Loucy (cell line): ENCODE measurements at regions not wholly inside any gene's neighbourhood (a gene's known extent, or its start where the extent isn't known, plus 50 kb on each side); places are given as distances from the start of the nearest gene placed in this dataset.
A peak's percentile ranks its signal among the peaks of the same experiment; 100 is the strongest.

Experiments used
- H2AFZ ChIP-seq: fragments of 200-600 bp; sonication (generic); 2 replicates; pipeline ENCODE4 v1.6.0; 2016; ENCODE audit warnings: antibody characterized with exemption, mild to moderate bottlenecking, low read length, moderate library complexity
- H3F3A ChIP-seq: fragments of 200-600 bp; 2 replicates; pipeline ENCODE4 v1.6.0; 2016; ENCODE audit warnings: antibody characterized with exemption, low read depth, mild to moderate bottlenecking
- H3K27me3 ChIP-seq: fragments of 200-600 bp; sonication (generic); 2 replicates; pipeline ENCODE4 v1.6.1; 2014; ENCODE audit warnings: low read length, mild to moderate bottlenecking; ENCODE audit not compliant: insufficient read depth, poor library complexity, severe bottlenecking
- H3K36me3 ChIP-seq: fragments of 200-600 bp; sonication (generic); 2 replicates; pipeline ENCODE4 v1.6.1; 2016; ENCODE audit warnings: low read length; ENCODE audit not compliant: insufficient read depth
- H3K4me1 ChIP-seq: fragments of 200-600 bp; sonication (generic); 2 replicates; pipeline ENCODE4 v1.5.1; 2014; ENCODE audit warnings: low read length, mild to moderate bottlenecking; ENCODE audit not compliant: insufficient read depth, poor library complexity, severe bottlenecking
- H3K4me2 ChIP-seq: fragments of 200-600 bp; sonication (generic); 2 replicates; pipeline ENCODE4 v1.6.0; 2014; ENCODE audit warnings: antibody characterized with exemption, low read length, low read depth, mild to moderate bottlenecking; ENCODE audit not compliant: poor library complexity, severe bottlenecking
- H3K4me3 ChIP-seq: fragments of 200-600 bp; sonication (generic); 2 replicates; pipeline ENCODE4 v1.5.1; 2014; ENCODE audit warnings: low read length, mild to moderate bottlenecking, mixed read lengths; ENCODE audit not compliant: poor library complexity, severe bottlenecking
- H3K79me2 ChIP-seq: fragments of 200-600 bp; sonication (generic); 2 replicates; pipeline ENCODE4 v1.6.1; 2014; ENCODE audit warnings: low read length; ENCODE audit not compliant: insufficient read depth
- H3K9ac ChIP-seq: fragments of 200-600 bp; sonication (generic); 2 replicates; pipeline ENCODE4 v1.6.0; 2014; ENCODE audit warnings: mild to moderate bottlenecking, low read depth, low read length, moderate library complexity; ENCODE audit not compliant: poor library complexity, severe bottlenecking
- H3K9me2 ChIP-seq: fragments of 200-600 bp; sonication (generic); replicated peaks from 2 replicates; pipeline ENCODE4 v1.6.1; 2016; ENCODE audit warnings: low read depth, low read length, mixed read lengths
- H3K9me3 ChIP-seq: fragments of 200-600 bp; sonication (generic); 2 replicates; pipeline ENCODE4 v1.6.1; 2014; ENCODE audit warnings: mild to moderate bottlenecking, antibody characterized with exemption, low read length, low read depth; ENCODE audit not compliant: insufficient read depth
- H4K20me1 ChIP-seq: fragments of 200-600 bp; sonication (generic); 2 replicates; pipeline ENCODE4 v1.6.0; 2014; ENCODE audit warnings: antibody characterized with exemption, low read length, mild to moderate bottlenecking; ENCODE audit not compliant: insufficient read depth, poor library complexity, severe bottlenecking
- CTCF ChIP-seq: fragments of 200-600 bp; sonication (generic); conservative IDR thresholded peaks from 2 replicates; pipeline ENCODE4 v1.5.1; 2014; ENCODE audit warnings: mild to moderate bottlenecking, antibody characterized with exemption, low read length
- EZH2phosphoT487 ChIP-seq: fragments of 200-600 bp; IDR thresholded peaks from 2 replicates; pipeline ENCODE4 v1.6.1; 2018; ENCODE audit warnings: antibody characterized with exemption, mild to moderate bottlenecking, moderate library complexity, borderline replicate concordance

- H3K27me3 ChIP-seq = no peaks in the 10 kb centered on the region
- H3K4me2 ChIP-seq = no peak overlapping the region
- no peaks in the 10 kb centered on the region for H3F3A ChIP-seq
- no peaks in the 10 kb centered on the region for H3K4me1 ChIP-seq
- H3K36me3 ChIP-seq = no peaks in the 10 kb centered on the region
- H2AFZ ChIP-seq = no peak overlapping the region
- no peaks in the 10 kb centered on the region for H3K9me3 ChIP-seq
- H4K20me1 ChIP-seq = no peaks in the 10 kb centered on the region
- H3K9me2 ChIP-seq = no peaks in the 10 kb centered on the region
- H3K4me3 ChIP-seq = no peak overlapping the region
- H3K79me2 ChIP-seq = no peaks in the 10 kb centered on the region
- H3K9ac ChIP-seq = no peak overlapping the region
- TF ChIP-seq EZH2phosphoT487 (no peak), CTCF (no peak)
Observed at GRCh38 chr2:116949249-116949648, 865.2 kb upstream of the DDX18 start.

GRCh38 chr2:116952254-116952653 is 862.2 kb upstream of the DDX18 start:
- Histone ChIP-seq H3K9ac (no peak overlapping the region), H3K36me3 (no peaks in the 10 kb centered on the region), H3K4me3 (no peak overlapping the region), H3K27me3 (no peaks in the 10 kb centered on the region), H3K4me2 (no peak overlapping the region), H3K9me2 (no peaks in the 10 kb centered on the region), H3K79me2 (no peaks in the 10 kb centered on the region), H4K20me1 (no peaks in the 10 kb centered on the region), H3K4me1 (no peaks in the 10 kb centered on the region), H3F3A (no peaks in the 10 kb centered on the region), H3K9me3 (no peaks in the 10 kb centered on the region), H2AFZ (no peak overlapping the region)
- TF ChIP-seq CTCF = peak; percentile 52
- TF ChIP-seq EZH2phosphoT487 = no peak

GRCh38 chr2:116955646-116956045 is 858.8 kb upstream of the DDX18 start:
- Histone ChIP-seq H3K4me1 (no peaks in the 10 kb centered on the region), H3K4me3 (no peak overlapping the region), H3K79me2 (no peaks in the 10 kb centered on the region), H3K36me3 (no peaks in the 10 kb centered on the region), H3K9me2 (no peaks in the 10 kb centered on the region), H3K4me2 (no peak overlapping the region), H2AFZ (no peak overlapping the region), H4K20me1 (no peaks in the 10 kb centered on the region), H3K9me3 (no peaks in the 10 kb centered on the region), H3F3A (no peaks in the 10 kb centered on the region), H3K9ac (no peak overlapping the region), H3K27me3 (no peaks in the 10 kb centered on the region)
- TF ChIP-seq EZH2phosphoT487 = no peak
- no peak for TF ChIP-seq CTCF
